ENCODE measurements at regions not wholly inside any gene's neighbourhood (a gene's known extent, or its start where the extent isn't known, plus 50 kb on each side); places are given as distances from the start of the nearest gene placed in this dataset.

DNA sequence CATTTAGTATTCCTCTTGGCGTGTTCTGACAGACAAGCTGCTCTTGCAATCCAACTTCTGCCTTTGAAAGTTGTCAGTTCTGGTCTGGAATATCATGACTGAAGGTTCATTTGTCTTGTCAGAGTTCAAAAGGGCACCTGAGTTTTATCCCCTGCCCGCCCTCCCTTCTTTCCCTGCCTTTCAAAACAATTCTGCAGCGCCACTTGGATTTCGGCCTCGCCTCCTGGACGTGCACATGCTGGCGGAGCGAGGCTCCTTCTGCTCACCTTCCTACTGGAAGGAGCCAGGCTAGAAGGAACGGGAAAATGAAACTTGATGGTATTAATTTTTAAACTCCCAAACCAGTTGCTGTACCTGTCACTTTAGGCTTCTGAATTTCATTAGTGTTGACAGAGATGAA is 55.7 kb upstream of the HDGFL1 start:
- H3K27ac ChIP-seq, result no peak overlapping the region
- CTCF ChIA-PET, result no interaction called here
- TF ChIP-seq, protein P1, sequence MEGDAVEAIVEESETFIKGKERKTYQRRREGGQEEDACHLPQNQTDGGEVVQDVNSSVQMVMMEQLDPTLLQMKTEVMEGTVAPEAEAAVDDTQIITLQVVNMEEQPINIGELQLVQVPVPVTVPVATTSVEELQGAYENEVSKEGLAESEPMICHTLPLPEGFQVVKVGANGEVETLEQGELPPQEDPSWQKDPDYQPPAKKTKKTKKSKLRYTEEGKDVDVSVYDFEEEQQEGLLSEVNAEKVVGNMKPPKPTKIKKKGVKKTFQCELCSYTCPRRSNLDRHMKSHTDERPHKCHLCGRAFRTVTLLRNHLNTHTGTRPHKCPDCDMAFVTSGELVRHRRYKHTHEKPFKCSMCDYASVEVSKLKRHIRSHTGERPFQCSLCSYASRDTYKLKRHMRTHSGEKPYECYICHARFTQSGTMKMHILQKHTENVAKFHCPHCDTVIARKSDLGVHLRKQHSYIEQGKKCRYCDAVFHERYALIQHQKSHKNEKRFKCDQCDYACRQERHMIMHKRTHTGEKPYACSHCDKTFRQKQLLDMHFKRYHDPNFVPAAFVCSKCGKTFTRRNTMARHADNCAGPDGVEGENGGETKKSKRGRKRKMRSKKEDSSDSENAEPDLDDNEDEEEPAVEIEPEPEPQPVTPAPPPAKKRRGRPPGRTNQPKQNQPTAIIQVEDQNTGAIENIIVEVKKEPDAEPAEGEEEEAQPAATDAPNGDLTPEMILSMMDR (conservative IDR thresholded peaks at IDR 0.05; ENCODE audit: low read depth), result no peak
- no peak for DNase-seq (ENCODE audit: low spot score)
- POLR2A ChIA-PET (ENCODE audit: low non-redundant PET), result no interaction called here

DNA sequence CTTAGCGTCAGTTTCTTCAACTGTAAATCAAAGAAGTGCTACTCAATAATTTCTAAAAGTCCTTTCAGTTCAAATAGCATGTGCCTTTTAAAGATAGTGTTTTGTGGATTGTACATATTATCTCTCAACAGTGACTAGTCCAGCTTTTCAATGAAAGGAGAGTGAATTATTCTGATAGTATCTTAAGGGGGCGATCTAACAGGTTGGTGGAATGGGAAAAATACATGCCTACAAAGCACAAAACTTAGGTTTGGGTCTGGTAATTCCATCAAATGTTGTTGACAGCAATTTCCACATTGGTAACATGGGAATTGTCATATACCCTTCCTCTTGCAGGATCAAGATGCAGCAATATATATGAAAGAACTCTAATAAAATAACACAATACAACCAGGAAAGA is 50.1 kb upstream of the HDGFL1 start:
- TF ChIP-seq, protein P1 (conservative IDR thresholded peaks at IDR 0.05; ENCODE audit: low read depth), result no peak
- ChIA-PET POLR2A (ENCODE audit: low non-redundant PET) (no interaction called here), CTCF (interaction anchor here (0.6 to 0.7 kb wide), 2 partner anchors 103 to 129 kb away, joined by 3 read pairs; no protein-coding TSS in a partner anchor)
- H3K27ac ChIP-seq, result no peak overlapping the region
- DNase-seq (ENCODE audit: low spot score), result no peak

Measured in RWPE1 (cell line).